ENCODE measurements at regions not wholly inside any gene's neighbourhood (a gene's known extent, or its start where the extent isn't known, plus 50 kb on each side); places are given as distances from the start of the nearest gene placed in this dataset.
"Not testable (repeated sequence)": the region's sequence is repeated elsewhere in the genome, so short reads cannot be mapped to it uniquely, and the experiment has no call there.

DNA sequence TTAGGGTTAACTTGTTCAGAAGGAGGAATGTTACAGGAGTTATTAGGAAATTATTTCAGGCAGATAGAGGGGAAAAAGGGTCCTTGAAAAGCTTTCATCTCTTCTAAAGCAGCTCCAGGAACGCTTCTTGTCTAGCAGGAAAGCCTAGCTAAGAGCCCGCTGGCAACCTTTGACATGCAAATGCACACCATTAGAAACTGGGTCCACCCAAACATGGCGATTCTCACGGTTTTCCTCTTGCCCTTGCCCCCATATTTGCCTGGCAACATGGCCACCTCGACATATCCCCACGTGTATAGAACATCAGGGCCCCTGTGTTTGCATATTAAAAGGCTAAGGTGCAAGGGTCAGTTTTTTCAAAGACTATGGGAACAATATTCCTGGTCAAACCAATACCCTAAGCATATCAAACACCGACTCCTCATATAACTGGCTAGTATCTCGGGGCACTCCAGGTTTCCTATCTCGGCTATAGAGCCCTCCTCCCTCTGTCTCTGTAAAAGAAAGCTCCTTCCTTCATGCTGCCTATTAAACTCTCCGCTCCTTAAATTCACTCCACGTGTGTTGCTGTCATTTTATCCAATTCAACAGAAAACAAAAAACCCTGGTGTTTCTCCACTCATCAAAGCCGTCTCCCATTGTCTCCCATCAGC is 268.9 kb upstream of the HSFY2 start:
- DNase-seq, result no peak

DNA sequence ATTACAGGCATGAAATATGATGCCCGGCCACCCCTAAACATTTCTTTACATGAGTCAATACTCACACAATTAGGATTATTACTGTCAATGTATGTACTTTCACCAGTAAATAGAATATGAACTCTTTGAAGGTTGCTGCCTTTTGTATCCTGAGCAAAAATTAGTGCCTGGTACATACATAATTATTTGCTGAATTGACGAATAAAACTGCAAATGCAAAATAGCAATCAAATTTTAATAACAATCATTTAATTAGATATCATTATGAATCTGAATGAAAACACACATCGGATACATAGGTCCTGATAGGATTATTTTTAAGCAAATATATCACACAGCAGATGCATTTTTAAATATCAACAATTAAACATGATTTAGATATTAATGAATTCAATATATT is 253.1 kb upstream of the HSFY2 start:
- DNase-seq, result no peak

DNA sequence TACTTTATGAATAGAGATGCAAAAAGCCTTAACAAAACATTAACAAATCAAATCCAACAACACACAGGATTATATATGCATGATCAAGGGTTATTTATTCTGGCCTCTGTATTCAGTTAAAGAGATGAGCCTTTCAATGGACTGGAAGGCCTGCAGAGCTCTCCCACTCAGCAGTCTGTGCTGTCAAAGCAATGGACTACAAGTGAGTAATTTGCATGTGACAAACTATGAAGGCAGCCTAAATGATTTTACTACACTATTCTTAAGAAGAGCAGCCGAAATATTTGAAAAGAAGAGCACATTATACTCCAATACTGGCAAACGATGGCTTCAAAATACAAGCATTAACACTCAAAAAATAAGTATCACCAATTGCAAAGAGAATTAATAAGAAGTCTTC is 250.4 kb upstream of the HSFY2 start:
- DNase-seq, result no peak

DNA sequence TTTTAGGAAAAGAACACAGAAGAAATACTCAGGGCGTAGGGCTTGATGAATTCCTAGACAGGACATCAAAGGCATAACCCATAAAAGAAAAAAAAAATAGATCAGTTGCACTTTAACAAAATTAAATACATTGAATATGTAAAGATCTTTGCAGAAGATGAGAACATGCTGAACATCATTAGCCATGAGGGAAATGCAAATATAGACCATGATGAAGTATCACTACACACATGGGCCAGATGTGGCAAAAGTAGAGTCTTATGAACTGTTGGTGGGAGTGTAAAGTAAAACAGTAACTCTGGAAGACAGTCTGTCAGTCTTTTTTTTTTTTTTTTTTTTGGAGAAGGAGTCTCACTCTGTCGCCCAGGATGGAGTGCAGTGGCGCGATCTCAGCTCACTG is 246.7 kb upstream of the HSFY2 start:
- no peak for DNase-seq

DNA sequence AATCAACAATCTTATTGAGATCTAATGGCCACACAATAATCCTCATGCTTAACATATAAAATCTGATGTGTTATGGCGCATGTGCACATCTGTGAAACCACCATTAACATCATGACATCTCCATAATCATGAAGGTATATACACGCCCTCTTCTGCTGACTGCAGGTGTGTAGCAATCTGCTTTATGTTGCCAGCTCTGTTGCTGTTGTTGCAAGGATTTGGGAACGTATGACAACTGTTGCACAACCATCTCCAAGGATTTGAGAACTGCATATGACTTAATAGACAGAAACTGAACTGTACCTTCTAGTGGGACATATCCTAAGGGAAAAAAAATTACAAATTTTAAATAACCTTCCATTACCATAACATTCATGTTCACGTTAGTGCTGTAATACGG is 243.5 kb upstream of the HSFY2 start:
- DNase-seq, result no peak

DNA sequence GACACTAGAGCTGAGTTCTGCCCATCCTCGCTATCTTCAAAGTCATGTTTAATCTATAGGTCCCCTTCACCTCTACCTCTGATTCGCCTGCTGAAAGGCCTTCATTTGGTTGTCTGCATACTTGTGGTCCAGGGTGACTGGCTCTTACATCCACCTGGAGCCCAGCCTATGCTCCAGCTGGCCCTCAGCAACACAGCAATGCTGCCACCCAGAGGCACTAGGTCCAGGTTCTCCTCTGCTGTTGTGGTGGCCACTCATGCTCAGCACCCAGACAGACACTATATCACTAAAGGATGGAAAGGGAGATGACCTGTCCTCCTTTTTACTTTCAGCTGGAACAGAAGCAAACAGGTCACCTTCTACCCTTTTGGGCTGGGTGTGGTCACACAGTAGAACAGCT is 242.3 kb upstream of the HSFY2 start:
- DNase-seq, result no peak

DNA sequence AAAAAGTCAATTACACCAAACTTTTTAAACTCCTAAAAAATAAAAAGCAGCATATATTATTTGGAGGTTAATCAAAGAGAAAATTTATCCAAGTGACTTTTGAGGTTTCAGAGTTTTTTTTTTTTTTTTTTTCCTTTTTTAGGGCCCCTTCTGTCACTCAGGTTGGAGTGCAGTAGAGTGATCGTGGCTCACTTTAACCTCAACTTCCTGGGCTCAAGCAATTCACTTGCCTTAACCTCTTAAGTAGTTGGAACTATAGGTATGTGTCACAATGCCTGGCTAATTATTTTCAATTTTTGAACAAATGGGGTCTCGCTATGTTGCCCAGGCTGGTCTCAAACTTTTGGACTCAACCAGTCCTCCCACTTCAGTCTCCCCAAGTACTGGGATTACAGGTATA is 241.7 kb upstream of the HSFY2 start:
- no peak for DNase-seq

DNA sequence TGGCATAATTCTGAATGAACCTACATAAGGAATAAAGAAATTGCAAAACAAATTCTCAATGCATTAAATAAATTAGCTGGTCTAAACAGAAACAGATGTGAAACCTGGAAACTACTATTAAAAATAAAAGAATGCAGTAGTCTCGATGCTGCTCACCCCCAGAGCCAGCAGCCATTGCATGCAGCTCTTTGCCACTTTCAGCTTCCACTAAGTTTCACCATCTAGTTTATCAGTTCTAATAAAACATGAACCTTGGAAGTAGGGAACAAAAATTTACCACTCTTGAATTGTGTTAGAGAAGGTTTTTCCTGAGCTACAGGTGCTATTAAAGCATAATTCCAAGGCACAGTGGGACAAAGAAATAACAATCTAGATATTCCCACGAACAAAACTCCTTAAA is 239.4 kb upstream of the HSFY2 start:
- no peak for DNase-seq

DNA sequence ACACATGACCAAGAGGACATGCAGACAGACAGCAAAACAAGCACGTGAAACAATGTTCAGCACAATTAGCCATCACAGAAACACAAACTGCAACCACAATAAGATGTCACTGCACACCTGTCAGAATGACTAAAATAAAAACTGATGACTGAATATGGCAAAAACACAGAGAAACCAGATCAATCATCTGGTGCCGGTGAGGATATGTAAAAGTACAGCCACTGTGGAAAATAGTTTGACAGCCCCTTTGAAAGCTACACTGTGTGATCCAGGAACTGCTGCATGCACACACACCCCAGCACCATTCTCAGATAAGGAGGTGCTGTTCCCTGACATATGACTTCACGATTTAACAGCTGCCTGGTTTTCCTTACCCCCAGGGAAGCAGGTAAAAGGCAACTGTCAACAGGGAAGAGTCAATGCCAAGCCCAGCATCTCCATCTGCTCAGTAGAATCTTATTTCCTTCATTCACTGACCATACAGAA is 238.1 kb upstream of the HSFY2 start:
- DNase-seq, result no peak

DNA sequence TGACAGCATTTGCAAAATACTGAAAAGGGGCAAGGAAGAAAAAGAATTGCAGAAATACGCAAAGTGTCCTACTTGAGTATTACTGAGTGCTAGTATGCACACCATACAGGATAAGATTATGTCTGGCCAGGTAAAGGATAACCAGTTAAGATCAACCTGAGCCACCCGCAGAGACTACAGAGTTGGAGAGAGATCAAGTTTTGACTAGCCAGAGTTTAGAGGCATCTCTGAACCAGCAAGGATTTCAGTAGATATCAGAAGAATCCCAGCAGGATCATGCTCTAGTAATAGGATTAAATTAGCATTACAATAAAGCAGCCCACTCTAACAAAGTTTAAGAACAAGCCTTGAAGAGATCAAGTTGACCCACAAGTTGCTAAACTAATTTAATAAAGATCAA is 232.7 kb upstream of the HSFY2 start:
- DNase-seq, result no peak

DNA sequence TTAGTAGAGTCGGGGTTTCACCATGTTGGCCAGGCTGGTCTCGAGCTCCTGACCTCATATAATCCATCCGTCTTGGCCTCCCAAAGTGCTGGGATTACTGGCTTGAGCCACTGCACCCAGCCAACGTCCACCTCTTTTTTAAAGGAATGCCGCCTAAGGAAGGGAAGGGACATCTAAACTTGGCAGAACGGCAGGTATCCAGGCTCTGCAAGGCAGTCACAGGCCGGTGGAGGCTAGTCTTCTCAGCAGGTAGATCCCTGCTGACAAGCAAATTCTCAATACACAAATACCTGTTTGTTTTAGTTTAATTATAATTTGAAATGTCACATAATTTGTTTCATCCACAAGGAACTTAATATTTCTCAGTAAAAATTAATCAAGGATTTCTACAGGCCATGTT is 232.0 kb upstream of the HSFY2 start:
- DNase-seq, result no peak

DNA sequence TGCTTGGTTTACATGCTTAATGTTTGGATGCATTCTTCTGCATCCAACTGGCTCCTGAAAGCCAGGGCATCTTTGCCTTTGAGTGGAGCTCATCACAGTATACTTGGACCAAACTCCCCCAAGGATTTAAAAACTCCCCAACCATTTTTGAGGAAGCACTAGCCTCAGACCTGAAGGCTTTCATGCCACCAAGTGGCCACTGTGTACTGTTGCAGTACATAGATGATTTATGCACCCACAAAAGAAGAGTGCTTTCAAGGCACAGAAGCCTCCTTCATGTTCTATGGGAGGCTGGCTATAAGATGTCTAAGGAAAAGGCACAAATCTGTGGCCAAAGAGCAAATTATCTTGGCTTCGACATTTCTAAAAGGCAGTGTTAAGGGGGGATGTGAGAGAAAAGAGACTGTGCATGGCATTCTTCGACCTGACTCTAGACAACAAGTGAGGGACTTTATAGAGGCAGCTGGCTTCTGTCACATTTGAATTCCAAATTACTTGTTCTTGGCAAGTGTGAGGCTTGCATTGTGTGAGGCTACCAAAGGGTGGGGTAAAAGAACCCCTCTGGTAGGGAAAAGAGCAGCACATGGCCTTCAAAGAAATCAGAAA is 224.2 kb upstream of the HSFY2 start:
- DNase-seq, result no peak

DNA sequence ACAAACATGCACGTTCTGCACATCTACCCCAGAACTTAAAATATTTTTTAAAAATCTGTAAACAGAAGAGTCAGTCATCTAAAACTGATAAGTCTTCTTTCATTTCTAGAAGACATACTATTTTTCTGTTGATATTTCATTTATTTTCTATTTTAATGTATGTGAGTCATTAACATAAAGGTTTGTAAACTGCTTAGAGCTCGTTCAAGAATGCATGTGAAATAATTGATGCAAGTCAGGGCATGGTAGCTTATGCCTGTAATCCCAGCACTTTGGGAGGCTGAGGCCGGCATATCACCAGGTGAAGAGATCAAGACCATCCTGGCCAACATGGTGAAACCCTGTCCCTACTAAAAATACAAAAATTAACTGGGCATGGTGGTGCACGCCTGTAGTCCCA is 219.9 kb upstream of the HSFY2 start:
- no peak for DNase-seq

DNA sequence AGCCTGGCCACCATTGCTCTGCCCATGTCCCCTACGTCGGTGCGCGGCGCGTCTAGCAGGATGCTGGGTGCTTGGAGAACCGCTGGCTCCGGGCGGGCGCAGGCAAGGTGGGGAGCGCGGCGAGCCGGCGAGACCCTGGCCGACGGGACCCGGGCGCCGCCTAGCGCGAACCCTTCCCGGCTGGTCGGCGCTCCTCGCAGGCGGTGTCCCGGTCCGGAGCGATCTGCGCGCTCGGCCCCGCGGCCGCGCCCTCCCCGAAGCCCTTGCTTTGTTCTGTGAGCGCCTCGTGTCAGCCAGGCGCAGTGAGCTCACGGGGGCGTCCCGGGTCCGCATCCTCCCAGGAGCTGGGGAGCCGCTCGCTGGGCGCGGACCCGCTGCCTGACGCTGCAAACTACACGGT is 219.1 kb upstream of the HSFY2 start:
- not testable (repeated sequence) for DNase-seq

DNA sequence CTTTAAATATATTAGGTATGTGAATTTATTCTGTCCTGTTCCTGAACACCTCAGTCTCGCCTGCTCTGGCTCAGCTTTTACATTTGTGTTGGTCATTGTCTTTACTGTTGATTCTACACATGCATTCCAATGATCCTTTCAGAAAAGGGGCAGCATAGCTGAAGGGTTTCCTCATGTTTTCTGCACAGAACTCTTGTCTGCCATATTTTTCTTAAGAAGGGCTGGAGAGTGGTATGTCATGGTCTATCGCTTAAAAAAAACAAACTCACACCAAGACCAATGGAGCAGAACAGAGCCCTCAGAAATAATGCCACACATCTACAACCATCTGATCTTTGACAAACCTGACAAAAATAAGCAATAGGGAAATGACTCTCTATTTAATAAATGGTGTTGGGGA is 215.8 kb upstream of the HSFY2 start:
- no peak for DNase-seq

DNA sequence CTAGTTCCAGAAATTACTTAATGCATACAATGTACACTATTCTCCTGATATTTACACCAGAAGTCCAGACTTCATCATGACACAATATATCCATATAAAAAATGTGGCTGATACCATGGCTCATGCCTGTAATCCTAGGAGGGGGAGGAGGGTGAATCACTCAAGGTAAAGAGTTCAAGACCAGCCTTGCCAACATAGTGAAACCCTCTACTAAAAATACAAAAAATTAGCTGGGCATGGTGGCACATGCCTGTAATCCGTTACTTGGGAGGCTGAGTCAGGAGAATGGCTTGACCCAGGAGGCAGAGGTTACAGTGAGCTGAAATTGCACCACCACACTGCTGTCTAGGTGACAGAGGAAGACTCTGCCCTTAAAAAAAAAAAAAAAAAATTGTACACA is 192.5 kb upstream of the HSFY2 start:
- DNase-seq, result no peak

DNA sequence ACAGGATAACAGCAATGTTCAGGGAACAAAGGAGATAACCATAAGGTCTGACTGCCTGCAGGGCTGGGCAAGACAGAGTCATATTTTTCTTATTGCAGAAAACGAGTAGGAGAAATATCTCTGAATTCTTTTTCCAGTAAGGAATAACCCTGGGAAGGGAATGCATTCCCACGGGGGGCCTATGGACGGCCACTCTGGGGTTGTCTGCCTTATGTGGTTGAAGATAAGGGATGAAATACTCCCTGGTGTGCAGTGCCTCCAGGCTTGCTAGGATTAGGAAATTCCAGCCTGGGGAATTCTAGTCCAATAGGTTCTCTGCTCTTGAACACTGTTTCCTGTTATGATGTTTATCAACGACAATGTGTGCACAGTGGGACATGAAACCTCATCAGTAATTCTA is 185.3 kb upstream of the HSFY2 start:
- DNase-seq, result no peak

DNA sequence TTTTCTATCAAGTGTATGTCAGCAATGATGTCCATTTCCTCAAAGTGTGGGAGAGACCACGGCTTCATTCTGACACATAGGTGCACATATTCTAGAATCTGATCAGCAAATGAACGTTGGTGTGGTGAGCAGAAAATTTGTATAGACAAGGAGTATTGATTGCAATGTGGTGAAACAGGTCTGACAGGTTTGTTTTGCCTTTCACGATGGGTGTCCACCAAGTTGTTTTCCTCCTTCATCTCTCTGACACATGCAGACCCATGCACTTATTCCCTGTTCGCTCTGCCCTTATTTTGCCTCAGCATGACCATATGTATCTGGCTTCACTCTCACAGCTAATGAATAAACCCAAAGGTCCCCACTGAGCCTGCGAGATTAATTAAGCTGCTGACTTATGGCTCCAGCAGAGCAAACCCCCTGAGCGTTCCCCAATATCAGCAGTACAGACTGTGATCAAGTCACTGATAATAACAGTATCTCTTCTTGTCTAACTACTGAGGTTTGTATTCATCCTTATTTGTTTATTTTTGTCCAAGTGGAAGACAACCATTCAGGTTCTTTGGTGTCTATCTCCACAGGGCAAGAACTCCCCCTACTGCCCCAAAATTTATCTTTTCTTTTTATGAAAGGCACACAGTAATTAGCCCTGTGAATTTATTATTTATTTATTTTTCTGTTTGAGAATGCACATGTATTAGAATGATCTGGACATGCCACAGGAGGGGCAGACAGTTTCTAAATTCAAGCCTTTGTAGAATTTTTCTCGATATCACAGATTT is 178.3 kb upstream of the HSFY2 start:
- no peak for DNase-seq

DNA sequence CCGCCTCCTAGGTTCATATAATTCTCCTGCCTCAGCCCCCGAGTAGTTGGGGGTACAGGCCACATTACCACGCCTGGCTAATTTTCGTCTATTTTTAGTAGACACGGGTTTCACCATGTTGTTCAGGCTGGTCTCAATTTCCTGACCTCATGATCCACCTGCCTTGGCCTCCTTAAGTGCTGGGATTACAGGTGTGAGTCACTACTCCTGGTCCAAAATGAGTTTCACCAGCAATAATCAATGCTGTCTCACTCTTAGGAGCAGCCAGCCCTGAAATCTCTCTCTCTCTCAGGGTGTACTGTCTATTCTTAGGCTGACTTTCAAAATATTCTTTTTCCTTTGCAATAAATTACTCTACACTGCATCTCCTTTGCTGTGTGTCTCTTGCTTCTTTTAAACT is 177.5 kb upstream of the HSFY2 start:
- DNase-seq, result no peak

DNA sequence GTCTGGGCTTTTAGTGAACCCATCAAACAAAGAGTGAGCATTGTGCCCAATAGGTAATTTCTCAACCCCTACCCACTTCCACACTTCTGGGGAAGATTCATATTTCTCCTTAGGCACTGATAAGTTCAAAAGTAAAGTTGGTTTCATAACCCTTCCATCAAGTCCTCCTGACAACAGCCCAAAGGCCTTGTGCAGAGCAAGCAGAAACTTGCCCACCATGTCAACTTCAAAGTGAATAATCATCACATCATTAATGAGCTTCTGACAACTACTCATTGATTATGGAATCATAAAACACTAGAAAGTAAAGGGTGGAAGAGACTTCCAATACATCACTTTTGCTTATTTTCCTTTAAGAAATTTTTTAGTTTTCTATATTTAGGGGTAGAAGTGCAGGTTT is 163.3 kb upstream of the HSFY2 start:
- DNase-seq, result no peak

DNA sequence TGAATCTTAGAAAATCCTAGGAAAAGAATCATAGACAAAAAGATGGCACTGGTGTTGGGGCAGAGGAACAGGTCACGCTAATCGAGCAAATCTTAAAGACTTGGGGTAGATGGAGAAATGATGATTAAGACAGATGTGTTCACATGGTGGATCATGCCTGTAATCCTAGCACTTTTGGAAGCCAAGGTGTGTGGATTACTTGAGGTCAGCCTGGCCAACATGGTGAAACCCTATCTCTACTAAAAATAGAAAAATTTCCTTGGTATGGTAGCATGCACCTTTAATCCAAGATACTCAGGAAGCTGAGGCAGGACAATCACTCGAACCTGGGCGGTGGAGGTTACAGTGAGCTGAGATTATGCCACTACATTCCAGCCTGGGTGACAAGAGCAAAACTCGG is 145.7 kb upstream of the HSFY2 start:
- no peak for DNase-seq

DNA sequence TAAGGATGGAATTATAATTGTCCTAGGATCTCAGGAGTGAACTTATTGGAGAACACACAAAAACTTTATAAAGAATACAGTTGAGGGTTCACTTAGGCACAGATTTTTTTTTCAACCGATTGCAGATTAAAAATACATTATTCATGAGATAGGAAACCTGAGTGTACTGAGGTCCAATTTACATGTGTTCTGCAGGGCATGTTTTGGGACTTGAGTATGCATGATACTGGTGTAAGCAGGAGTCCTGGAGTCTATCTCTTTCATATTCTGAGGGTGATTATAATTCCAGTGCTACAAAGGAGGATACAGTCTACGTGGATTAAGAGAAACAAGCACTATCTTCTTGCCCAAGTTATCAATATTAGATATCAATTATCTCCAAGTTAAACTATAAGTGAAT is 139.3 kb upstream of the HSFY2 start:
- DNase-seq, result no peak

DNA sequence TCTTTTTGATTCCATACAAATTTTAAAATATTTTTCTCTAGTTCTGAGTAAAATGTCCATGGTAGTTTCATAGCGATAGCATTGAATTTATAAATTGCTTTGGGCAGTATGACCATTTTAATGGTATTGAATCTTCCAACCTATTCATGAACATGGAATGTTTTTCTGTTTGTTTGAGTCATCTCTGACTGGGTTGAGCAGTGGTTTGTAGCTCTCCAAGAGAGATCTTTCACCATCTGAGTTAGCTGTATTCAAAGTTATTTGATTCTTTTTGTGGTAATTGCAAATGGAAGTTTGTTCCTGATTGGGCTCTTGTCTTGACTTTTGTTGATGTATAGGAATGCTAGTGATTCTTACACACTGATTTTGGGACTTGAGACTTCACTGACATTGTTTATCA is 136.3 kb upstream of the HSFY2 start:
- no peak for DNase-seq

DNA sequence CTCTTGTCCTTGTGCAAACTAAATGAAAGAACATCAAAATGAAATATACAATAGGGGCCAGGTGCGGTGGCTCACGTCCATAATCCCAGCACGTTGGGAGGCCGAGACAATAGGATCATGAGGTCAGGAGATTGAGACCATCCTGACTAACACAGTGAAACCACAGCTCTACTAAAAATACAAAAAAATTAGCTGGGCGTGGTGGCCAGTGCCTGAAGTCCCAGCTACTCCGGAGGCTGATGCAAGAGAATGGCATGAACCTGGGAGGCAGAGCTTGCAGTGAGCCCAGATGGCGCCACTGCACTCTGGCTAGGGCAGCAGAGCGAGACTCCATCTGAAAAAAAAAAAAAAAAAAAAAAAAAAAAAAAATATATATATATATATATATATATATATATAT is 132.7 kb upstream of the HSFY2 start:
- DNase-seq, result not testable (repeated sequence)

Measured in NCI-H446 treated with DMSO at 0.1 percent for 48 hours (cell line).